ENCODE measurements at regions not wholly inside any gene's neighbourhood (a gene's known extent, or its start where the extent isn't known, plus 50 kb on each side); places are given as distances from the start of the nearest gene placed in this dataset.
A peak's percentile ranks its signal among the peaks of the same experiment; 100 is the strongest.

GRCh38 chr2:12434630-12435098 lies 282.1 kb upstream of the TRIB2 start:
- DNase-seq (ENCODE audit: low read depth): no peak
- H3K4me3 ChIP-seq (ENCODE audit: low read length): no peak overlapping the region
- TF ChIP-seq CTCF (IDR thresholded peaks at IDR 0.05; ENCODE audit: insufficient read depth, low read depth, low read length, missing control alignments): no peak

GRCh38 chr2:12435430-12436222 lies 281.1 kb upstream of the TRIB2 start:
- no peak for DNase-seq (ENCODE audit: low read depth)
- H3K4me3 ChIP-seq (ENCODE audit: low read length): no peak overlapping the region
- no peak for TF ChIP-seq CTCF (IDR thresholded peaks at IDR 0.05; ENCODE audit: insufficient read depth, low read depth, low read length, missing control alignments)

- TF ChIP-seq CTCF (IDR thresholded peaks at IDR 0.05; ENCODE audit: insufficient read depth, low read depth, low read length, missing control alignments): no peak
- no peak overlapping the region for H3K4me3 ChIP-seq (ENCODE audit: low read length)
- no peak for DNase-seq (ENCODE audit: low read depth)
These were observed 280.3 kb upstream of the TRIB2 start for GRCh38 chr2:12436483-12436882.

GRCh38 chr2:12436935-12437561 lies 279.7 kb upstream of the TRIB2 start:
- no peak overlapping the region for H3K4me3 ChIP-seq (ENCODE audit: low read length)
- no peak for TF ChIP-seq CTCF (IDR thresholded peaks at IDR 0.05; ENCODE audit: insufficient read depth, low read depth, low read length, missing control alignments)
- DNase-seq (ENCODE audit: low read depth): peak; percentile 47

- DNase-seq (ENCODE audit: low read depth): no peak
- H3K4me3 ChIP-seq (ENCODE audit: low read length): no peak overlapping the region
- no peak for TF ChIP-seq CTCF (IDR thresholded peaks at IDR 0.05; ENCODE audit: insufficient read depth, low read depth, low read length, missing control alignments)
These were observed 276.0 kb upstream of the TRIB2 start for GRCh38 chr2:12440731-12441130.

- TF ChIP-seq CTCF (IDR thresholded peaks at IDR 0.05; ENCODE audit: insufficient read depth, low read depth, low read length, missing control alignments): no peak
- DNase-seq (ENCODE audit: low read depth): no peak
- H3K4me3 ChIP-seq (ENCODE audit: low read length): no peak overlapping the region
These were observed 274.8 kb upstream of the TRIB2 start for GRCh38 chr2:12441750-12442475.
